PC-9 (cell line): ENCODE measurements at regions not wholly inside any gene's neighbourhood (a gene's known extent, or its start where the extent isn't known, plus 50 kb on each side); places are given as distances from the start of the nearest gene placed in this dataset.

Experiments
- BruUV-seq: library from RNA; stranded (reverse); fragments of 400-500 nt; replicated peaks from 2 replicates; lab custom pipeline; 2021; lab: Mats Ljungman, UMichigan
- CTCF ChIA-PET: fragments of 300-600 bp; sonication (Branson Sonifier 250); formaldehyde crosslinking; loops from one replicate; lab custom pipeline; 2022; ENCODE audit warnings: antibody characterized with exemption; lab: Charles Lee
- POLR2A ChIA-PET: fragments of 300-600 bp; sonication (Branson Sonifier 250); formaldehyde crosslinking; loops from one replicate; lab custom pipeline; 2022; ENCODE audit warnings: antibody characterized with exemption; ENCODE audit not compliant: unreplicated experiment; lab: Charles Lee
- DNase-seq, 2 experiments: peaks; one replicate each; pipeline versions ENCODE4 v3.0.0 to v3.0.0-alpha.2; 2015 to 2022; ENCODE audit warnings: mixed read lengths in 1 of 2
- H2AFZ ChIP-seq: fragments of 200-600 bp; sonication (generic); 2 replicates; pipeline ENCODE4 v1.8.1; 2017; ENCODE audit warnings: antibody characterized with exemption
- H3F3A ChIP-seq: fragments of 200-600 bp; sonication (generic); 2 replicates; pipeline ENCODE4 v1.8.1; 2017; ENCODE audit warnings: antibody characterized with exemption, mild to moderate bottlenecking, low read depth; ENCODE audit not compliant: insufficient read depth
- H3K27ac ChIP-seq: fragments of 200-600 bp; sonication (generic); 2 replicates; pipeline ENCODE4 v1.6.1; 2016; ENCODE audit warnings: mixed run types
- H3K27me3 ChIP-seq: fragments of 200-600 bp; sonication (generic); 2 replicates; pipeline ENCODE4 v1.6.1; 2016; ENCODE audit warnings: low read depth, mixed run types; ENCODE audit not compliant: insufficient read depth
- H3K36me3 ChIP-seq: fragments of 200-600 bp; sonication (generic); 2 replicates; pipeline ENCODE4 v1.6.1; 2016; ENCODE audit warnings: low read depth, mixed run types
- H3K4me1 ChIP-seq: fragments of 200-600 bp; sonication (generic); replicated peaks from 2 replicates; pipeline ENCODE4 v1.6.1; 2016; ENCODE audit warnings: mixed run types; ENCODE audit not compliant: insufficient read depth
- H3K4me2 ChIP-seq: fragments of 200-600 bp; sonication (generic); 2 replicates; pipeline ENCODE4 v1.6.1; 2017; ENCODE audit warnings: mixed run types
- H3K4me3 ChIP-seq: fragments of 200-600 bp; sonication (generic); 2 replicates; pipeline ENCODE4 v1.6.1; 2016; ENCODE audit warnings: mixed run types
- H3K79me2 ChIP-seq: fragments of 200-600 bp; sonication (generic); 2 replicates; pipeline ENCODE4 v1.6.1; 2017; ENCODE audit warnings: low read depth, mixed run types
- H3K9me2 ChIP-seq: fragments of 200-600 bp; sonication (generic); 2 replicates; pipeline ENCODE4 v1.8.1; 2017; ENCODE audit warnings: mild to moderate bottlenecking; ENCODE audit not compliant: insufficient read depth
- H3K9me3 ChIP-seq: fragments of 200-600 bp; sonication (generic); 2 replicates; pipeline ENCODE4 v1.8.1; 2016; ENCODE audit warnings: low read depth; ENCODE audit not compliant: insufficient read depth
- H4K20me1 ChIP-seq: fragments of 200-600 bp; sonication (generic); 2 replicates; pipeline ENCODE4 v1.8.1; 2017; ENCODE audit not compliant: insufficient read depth
- EZH2 ChIP-seq: fragments of 200-600 bp; sonication (generic); IDR thresholded peaks from 2 replicates; pipeline ENCODE4 v1.8.0; 2017; ENCODE audit warnings: antibody characterized with exemption, low read depth
- intact Hi-C: fragments of 100-400 bp; cut with micrococcal nuclease; formaldehyde crosslinking; loops from one replicate; pipeline ENCODE4 v1.10.0; 2022; ENCODE audit not compliant: unreplicated experiment
- TF ChIP-seq, protein P1 (sequence below): fragments of 200-600 bp; sonication (generic); conservative IDR thresholded peaks from 2 replicates; pipeline ENCODE4 v1.6.1; 2017; ENCODE audit warnings: mixed run types, antibody characterized with exemption, mild to moderate bottlenecking, moderate library complexity

DNA sequence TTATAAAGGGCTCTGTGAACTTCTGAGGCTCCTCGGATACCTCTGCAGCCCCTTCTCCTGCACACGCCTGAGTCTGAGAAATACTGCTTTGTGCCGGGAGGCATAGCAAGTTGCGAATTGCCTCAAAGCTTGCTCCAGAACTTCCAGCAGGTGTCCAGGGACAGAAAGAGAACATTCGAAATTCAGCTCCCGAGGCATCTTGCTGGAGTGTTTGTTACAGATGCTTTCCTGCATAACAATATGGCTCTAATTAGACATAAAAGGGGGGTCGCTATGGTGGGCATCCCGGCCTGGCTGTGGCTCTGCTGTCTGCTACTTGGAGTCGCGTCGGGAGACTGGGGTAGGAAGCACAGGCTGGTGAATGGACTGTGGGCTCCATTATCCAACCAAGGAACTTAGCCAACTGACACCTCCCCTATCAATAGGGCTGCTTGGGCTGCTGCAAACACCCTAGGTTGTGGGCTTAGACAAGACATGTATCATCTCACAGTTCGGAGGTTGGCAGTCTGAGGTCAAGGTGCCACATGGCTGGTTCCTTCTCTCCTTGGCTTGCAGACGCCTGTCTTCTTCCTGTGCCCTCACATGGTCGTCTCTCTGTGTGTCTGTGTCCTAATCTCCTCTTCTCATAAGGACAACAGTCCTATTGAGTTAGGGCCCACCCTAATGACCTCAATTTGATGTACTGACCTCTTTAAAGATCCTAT, 607.0 kb downstream of the NPHP4 start:
- Histone ChIP-seq H2AFZ (no peak overlapping the region), H3K27ac (no peak overlapping the region), H3K27me3 (no peaks in the 10 kb centered on the region), H3K4me1 (peaks cover 16% of the 10 kb centered on the region; the same call in 1 of the 2 replicates), H3F3A (peaks cover 4% of the 10 kb centered on the region; the same call in 1 of the 2 replicates), H4K20me1 (no peaks in the 10 kb centered on the region), H3K4me3 (no peak overlapping the region), H3K9me2 (no peaks in the 10 kb centered on the region), H3K4me2 (no peak overlapping the region), H3K79me2 (no peaks in the 10 kb centered on the region), H3K36me3 (no peaks in the 10 kb centered on the region), H3K9me3 (no peaks in the 10 kb centered on the region)
- BruUV-seq, result no TSS peak
- no peak for DNase-seq
- ChIA-PET POLR2A (no interaction called here), CTCF (no interaction called here)
- TF ChIP-seq, protein P1, sequence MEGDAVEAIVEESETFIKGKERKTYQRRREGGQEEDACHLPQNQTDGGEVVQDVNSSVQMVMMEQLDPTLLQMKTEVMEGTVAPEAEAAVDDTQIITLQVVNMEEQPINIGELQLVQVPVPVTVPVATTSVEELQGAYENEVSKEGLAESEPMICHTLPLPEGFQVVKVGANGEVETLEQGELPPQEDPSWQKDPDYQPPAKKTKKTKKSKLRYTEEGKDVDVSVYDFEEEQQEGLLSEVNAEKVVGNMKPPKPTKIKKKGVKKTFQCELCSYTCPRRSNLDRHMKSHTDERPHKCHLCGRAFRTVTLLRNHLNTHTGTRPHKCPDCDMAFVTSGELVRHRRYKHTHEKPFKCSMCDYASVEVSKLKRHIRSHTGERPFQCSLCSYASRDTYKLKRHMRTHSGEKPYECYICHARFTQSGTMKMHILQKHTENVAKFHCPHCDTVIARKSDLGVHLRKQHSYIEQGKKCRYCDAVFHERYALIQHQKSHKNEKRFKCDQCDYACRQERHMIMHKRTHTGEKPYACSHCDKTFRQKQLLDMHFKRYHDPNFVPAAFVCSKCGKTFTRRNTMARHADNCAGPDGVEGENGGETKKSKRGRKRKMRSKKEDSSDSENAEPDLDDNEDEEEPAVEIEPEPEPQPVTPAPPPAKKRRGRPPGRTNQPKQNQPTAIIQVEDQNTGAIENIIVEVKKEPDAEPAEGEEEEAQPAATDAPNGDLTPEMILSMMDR, result no peak
- no peak for TF ChIP-seq EZH2
- intact Hi-C loops, result no loop called here

- Histone ChIP-seq H3K4me1 (no peaks in the 10 kb centered on the region), H3K4me3 (no peak overlapping the region), H3K9me3 (no peaks in the 10 kb centered on the region), H3K79me2 (no peaks in the 10 kb centered on the region), H4K20me1 (no peaks in the 10 kb centered on the region), H3K36me3 (no peaks in the 10 kb centered on the region), H3F3A (no peaks in the 10 kb centered on the region), H3K27me3 (no peaks in the 10 kb centered on the region), H3K4me2 (no peak overlapping the region), H3K9me2 (no peaks in the 10 kb centered on the region), H3K27ac (no peak overlapping the region), H2AFZ (no peak overlapping the region)
- intact Hi-C loops, result no loop called here
- ChIA-PET CTCF (no interaction called here), POLR2A (no interaction called here)
- BruUV-seq, result no TSS peak
- no peak for DNase-seq
- TF ChIP-seq, protein P1, result no peak
- TF ChIP-seq EZH2, result no peak
Observed at GRCh38 chr1:5381491-5381890, 610.7 kb downstream of the NPHP4 start.

DNA sequence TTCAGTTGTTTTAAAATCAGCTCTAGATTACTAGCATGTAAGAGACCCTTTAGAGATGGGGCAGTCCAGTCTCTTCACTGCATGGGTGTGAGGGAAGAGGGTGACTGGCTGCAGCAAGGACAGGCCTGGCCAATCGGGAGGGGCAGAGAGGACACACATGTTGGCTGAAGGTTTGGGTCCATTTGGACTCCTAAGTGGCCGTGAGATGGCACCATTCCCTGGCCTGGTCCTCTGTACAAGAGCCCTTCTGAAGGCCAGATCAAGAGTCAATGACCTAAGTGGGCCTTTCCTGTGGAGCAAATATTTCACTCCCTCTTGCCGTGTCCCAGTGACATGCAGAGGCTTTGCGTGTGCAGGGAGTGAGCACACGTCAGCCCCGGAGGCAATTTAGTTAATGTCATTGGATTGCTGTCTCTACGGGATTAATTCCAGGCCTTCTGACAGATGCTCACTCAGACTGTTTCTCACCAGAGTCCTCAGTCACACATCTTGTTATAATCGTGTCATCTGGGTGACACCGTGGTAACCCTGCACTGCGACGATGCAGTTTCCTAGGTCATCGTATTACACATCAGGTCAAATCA, 613.0 kb downstream of the NPHP4 start:
- no TSS peak for BruUV-seq
- CTCF ChIA-PET, result no interaction called here
- intact Hi-C loops, result no loop called here

More for the DNA sequence above, 613.0 kb downstream of the NPHP4 start:
- H3K27me3 ChIP-seq, result no peaks in the 10 kb centered on the region
- no peak for DNase-seq
- no peaks in the 10 kb centered on the region for H3K4me1 ChIP-seq
- H3F3A ChIP-seq, result no peaks in the 10 kb centered on the region
- no peaks in the 10 kb centered on the region for H3K9me2 ChIP-seq
- no peak for TF ChIP-seq EZH2
- TF ChIP-seq, protein P1, result no peak
- H3K79me2 ChIP-seq, result no peaks in the 10 kb centered on the region
- no peaks in the 10 kb centered on the region for H3K36me3 ChIP-seq
- no peak overlapping the region for H3K27ac ChIP-seq
- H3K4me3 ChIP-seq, result no peak overlapping the region
- H4K20me1 ChIP-seq, result no peaks in the 10 kb centered on the region
- no peaks in the 10 kb centered on the region for H3K9me3 ChIP-seq
- H2AFZ ChIP-seq, result no peak overlapping the region
- POLR2A ChIA-PET, result no interaction called here
- H3K4me2 ChIP-seq, result no peak overlapping the region
